NCI-H460 (cell line): ENCODE measurements at regions not wholly inside any gene's neighbourhood (a gene's known extent, or its start where the extent isn't known, plus 50 kb on each side); places are given as distances from the start of the nearest gene placed in this dataset.

ENCODE experiments used
- DNase-seq: peaks from one replicate; pipeline ENCODE4 v3.0.0-alpha.2; 2016; ENCODE audit warnings: low read depth; ENCODE audit errors: extremely low read depth

DNA sequence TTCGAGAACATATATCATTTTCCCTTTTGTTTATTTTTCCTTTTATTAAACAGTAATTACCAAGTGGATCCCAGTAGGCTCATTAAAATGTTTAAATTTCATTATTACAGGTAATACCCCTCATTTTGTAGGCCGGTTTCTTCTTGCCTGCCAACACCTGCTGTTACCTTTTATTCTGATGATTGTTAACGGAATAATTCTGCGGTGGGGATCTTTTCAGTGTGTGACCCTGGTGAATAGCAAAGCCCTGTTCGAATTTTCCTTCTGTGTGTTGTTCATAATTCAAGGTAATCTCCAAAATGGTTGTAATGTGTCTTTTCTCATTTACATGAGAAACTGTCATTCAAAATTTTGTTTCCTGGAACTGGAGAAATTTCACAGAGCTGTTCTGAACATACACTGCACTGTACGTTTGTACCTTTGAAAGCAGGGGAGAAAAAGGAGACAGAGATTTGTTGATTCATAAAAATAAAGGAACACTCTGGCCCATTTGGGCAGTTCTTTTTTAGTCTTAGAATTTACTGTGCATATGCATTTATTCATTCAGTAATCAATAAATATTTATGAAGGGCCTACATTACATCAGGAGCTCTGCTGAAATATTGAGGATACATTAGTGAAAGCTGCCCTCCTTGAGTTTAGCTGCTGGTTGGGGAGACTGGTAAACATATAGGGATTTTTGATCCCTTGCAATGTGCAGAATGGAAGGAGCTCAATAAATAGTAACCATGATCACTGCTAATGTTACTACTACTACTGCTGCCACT, 502.0 kb downstream of the QKI start:
- no peak for DNase-seq

DNA sequence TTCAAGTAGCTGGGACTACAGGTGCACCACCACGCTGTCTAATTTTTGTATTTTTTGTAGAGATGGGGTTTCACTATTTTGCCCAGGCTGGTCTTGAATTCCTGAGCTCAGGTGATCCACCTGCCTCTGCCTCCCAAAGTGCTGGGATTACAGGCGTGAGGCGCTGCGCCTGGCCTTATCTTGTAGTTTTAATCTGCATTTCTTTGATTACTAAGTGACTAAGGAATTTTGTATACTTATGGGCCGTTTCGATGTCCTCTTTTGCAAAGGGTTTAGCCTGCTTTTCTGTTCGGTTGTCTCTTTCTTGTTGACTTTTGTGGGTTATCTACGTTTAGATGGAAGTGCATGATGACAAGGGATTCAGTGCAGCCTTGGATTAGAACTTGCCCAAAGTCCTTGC, 500.6 kb downstream of the QKI start:
- DNase-seq = no peak

DNA sequence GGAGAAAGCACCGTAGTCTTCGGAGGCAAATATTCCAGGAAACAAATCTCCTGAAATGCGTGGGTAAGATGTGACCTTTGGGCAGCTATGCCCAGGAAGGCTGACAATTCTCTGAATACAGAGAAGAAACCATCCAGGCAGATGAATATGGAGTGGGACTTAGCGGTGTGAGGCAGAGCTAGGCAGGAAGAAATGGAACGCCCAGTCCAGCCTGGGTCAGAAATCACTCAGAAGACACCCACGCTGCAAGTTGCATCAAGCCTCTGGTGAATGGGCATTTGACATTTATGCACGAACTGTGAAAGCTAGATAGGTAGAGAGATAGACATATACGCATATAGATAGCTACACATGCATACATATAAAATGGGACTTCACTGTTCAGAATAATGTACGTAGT, 498.5 kb downstream of the QKI start:
- DNase-seq = no peak

DNA sequence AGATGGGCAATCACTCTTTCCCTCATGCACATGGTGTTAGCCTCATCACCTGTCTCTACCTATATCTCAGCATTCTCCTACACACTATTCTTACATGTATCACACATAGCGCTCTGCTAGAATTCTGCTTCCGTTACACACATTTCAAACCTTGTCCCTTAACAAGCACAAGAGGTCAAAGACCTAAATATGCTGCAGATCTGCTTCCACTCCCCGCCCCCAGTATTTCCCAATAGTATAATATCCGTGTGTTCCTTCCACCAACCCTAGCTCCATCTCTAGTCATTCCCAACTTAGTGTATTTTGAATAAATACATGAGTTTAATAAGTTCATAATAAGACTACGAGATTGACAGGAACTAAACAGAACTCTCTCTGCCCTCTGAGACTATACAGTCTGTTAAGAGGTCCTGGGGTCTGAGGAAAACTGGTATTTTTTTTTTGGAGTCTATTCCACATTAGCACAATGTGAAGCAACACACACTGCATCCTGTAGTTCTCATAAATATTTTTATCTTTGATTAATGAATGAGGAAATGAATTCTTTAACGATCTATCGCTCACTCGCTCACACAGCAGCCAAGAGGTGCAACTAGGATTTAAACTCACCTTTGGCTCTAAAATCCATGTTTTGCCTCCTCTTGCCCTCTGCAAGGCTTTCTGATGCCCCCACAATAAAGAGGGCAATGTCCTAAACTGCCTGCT, 491.6 kb downstream of the QKI start:
- DNase-seq = no peak

DNA sequence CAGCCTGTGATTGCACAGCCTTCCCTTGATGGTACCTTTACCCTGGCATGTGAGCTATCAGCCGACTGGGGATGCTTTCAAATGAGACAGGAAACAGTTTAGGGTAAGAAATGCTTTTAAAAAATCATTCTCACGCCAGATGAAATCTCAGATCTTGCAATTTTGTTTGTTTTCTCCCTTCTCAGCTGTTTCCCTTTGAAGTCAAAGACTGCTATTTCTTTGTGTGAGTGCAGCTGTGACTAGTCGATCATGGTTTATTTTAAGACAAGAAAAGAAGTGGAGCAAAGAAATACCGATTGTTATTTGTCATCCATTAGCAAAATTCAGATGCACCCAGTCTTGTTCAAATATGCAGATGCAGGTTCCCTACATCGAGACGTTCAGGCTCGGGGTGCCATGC, 489.7 kb downstream of the QKI start:
- no peak for DNase-seq

DNA sequence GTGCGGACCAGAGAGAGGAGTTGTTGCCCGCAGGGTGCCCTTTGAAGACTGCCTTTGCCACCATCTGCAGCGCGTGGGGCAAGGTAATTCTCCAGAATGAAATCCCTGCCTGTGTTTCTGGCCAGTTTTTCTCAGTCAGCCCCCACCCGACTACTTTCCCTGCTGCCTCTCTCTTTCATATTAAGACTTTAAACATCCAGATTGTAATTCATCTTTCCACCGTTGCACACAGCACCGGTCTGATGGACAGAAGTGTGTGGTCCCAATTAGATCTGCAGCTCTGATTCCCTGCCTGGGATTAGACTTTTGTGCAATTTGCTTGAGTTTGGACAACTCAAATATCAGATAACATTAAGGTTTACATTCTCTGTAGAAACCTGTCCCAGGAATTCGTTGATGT, 489.0 kb downstream of the QKI start:
- no peak for DNase-seq

DNA sequence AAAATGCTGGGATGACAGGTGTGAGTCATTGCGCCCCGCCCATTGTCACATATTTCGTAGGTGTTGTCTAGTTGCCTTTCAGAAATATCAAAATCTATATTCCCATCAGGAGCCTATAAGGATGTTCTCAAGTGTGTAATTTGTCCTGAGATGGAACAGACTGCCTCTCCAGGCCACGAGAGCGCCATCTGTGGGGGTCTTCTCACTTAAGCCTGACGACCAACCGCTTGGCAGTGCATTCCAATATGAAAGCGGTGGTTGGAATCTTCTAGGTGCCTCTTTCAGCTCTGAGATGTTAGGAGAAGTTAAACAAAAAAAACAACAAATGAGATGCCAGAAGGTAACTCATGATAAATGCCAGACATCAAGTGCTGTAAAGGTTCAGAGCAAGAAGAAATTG, 488.5 kb downstream of the QKI start:
- no peak for DNase-seq

DNA sequence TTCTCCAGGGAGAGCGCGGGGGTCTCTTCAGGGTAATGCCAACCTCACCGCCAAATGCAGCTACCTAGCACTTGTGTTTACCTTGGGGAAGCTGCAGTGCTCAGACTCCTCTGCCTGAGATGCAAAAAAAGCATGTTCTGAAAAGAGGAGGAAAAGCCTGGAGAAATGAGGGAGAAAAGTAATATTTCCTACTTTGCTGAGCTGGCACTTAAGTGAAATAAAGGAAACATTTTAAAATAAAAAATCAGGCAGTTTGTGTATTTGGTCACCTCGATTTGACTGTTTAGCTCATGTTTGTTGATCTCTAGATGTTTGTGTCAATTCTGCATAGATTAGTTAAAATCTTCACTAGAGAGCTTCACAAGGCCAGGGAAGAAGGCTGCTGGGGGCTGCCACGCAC, 487.2 kb downstream of the QKI start:
- no peak for DNase-seq

DNA sequence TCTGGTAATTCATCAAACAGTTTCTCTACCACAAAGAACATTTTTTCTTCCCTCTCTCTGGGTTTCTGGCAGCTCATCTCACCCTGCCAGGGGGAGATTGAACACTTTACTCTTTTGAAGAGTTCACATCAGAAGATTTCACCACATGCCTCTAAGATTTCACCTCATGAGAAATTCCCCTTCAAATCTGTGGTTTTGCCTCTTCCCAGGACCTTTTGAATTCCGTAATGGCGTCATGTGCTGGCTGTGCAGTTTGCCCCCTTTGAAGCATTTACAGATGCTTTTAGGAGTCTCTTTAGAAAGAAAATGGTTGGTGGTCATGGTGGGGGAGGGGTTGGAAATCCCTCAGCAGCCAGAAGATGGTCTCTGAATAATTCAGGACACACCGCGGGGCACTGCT, 486.1 kb downstream of the QKI start:
- DNase-seq = no peak

DNA sequence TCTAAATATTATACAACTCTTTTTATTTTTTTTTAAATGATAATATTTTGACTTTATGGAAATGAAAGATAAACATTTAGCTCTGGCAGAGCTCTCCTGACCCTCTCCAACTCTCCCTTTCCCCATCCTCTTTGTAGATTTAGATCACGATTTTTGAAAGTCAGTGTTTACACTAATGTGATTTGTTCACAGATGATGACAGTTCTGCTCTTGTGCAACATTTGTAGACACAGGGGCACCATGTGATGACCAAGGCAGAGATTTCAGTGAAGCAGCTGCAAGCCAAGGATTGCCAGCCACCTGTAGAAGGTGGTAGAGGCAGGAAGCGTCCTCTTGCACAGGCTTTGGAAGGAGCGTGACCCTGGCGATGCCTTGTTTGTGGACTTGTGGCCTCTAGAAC, 483.2 kb downstream of the QKI start:
- DNase-seq = no peak

DNA sequence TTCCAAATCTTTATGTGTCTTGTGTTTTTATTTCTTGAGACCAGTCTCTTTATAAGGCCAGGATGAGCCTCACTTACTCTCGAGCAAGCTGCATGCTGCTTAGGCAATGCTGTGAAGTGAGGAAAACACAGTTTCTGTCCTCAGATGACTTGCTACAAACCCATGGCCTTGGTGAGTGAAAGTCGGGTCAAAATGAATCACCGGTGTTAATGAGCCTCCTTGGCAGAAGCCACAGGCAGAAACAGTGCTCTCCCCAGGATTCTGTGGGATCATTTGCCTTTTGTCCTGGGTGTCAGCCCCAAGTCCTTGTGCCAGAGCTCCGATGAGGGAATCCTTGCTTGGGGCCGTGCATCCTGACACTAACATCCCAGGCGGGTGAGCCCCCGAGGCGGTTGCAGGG, 482.5 kb downstream of the QKI start:
- no peak for DNase-seq

DNA sequence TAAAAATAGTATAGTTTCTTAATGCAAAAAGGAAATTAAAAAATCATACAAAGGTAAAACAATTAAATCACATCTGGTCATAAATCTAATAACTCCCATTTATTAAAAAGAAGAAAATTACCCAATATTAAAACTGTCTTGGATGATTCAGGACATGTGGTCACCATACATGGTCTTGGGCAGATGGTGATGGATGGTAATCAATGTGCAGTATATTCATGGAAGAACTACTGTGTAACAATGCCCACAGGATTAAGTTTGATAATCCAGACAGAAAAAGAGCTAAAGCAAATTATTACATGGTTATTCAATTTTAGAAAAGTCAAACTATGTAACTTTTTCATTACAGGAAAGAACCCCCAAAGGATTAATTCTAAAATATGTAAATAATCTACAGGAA, 480.6 kb downstream of the QKI start:
- no peak for DNase-seq

DNA sequence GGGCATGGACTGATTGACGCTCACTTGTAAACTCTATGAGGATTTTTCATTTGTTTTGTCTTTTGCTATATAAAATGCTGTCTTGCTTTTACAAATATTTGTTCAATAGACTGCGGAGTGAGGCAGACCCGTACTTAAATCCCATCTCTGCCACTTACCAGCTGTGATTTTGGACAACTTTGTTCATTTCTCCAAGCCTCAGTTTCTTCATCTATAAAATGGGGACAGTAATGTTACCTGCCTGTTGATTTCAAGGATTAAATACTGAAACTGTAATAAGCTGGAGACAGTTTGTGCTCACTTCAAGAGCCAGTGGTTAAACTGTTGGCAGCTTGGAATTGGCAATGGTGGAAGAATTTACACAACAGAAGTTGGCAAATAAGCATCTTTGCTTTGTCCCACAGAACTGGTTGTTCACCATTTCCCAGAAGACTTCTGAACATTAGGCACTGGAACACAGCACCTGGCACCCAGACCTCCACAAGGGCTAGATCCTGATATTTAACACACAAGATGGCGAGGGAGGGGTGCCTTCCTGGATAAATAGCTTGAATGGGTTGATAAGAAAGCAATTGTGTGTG, 479.2 kb downstream of the QKI start:
- no peak for DNase-seq

DNA sequence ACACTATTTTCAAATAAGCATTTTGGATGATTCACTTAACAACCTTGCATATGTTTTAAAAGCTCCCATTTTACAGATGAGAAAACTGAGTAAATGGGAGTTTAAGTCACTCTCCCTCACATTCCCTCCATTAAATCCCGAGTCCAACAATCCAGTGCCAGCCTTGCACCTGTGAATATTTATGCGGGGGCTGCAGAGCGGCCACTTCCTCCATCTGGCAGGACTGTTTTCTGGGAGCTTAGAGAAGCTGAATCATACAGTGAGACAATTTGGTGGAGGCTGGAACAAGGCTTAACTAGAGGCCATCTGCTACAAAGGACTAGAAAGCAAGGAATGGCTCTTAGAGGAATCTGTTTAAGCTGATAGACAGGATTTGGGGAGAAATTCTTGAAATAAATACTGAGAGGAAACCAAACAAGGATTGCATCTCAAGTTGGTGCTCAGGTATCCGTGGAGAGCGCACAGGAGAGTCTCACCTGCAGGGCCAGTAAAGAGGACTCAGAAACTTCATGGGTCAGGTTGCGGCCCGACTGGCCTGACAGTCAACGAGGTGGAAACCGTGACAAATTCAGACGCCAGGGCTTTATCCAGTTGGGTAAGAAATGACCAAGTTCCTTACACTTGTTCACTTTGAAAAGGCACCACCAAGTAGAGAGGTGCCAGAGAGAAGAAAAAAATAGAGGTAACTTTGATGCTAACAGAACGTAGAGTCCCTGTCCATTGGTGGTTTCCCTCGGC, 478.5 kb downstream of the QKI start:
- DNase-seq = no peak

DNA sequence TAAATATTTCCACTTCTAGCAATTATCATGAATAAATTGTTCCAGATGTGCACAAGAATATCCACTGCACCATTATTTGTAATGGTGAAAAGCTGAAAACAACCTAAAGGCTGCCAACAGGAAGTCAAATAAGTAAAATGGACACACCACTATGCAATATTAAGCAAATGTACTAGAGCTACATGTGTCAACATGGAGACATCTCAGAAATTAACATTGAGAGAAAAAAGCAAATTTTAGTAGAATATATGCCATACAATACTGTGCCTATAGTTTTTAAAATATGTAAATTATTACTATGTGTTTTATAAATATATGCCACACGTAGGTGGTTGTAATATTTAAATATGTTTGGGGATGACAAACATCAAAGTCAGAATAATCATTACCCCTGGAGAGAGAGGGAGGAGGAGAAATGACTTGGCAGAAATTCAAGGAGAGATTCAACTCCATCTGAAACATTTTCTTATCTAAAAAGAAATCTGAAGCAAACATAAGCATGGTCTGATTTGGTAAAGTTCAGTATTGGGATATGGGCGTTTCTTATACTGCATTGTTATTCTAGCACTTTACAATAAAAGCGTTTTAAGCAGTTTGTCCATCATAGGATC, 475.5 kb downstream of the QKI start:
- DNase-seq = no peak

DNA sequence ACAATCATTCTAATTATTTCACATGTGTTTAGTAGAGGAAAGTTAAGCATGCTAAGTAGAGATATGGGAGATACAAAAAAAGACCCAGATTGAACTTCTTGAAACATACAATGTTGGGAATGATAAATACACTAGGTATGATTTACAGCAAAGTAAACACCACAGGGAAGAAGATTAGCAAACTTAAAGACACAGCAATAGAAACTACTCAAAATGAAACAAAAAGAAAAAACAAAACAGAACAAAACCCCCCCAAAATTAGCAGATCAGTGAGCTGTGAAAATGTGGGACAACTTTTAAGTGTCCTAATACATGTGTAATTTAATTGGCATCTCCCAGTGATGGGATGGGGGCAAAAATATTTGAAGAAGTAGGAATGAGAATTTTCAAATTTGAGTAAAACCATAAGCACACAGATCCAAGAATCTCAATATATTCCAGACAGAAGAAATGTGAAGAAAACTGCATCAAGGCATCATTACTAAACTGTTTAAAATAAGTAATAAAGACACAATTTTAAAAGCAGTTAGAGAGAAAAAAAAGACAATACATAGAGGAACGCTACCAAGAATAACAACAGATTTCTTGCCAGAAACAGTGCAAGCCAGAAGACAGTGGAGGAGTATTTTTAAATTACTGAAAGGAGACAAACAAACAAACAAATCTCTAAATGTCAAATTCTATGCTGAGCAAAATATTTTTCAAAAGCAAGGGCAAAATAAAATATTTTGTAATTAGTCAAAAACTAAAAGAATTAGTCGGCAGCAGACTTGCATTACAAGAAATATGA, 473.7 kb downstream of the QKI start:
- DNase-seq = no peak

DNA sequence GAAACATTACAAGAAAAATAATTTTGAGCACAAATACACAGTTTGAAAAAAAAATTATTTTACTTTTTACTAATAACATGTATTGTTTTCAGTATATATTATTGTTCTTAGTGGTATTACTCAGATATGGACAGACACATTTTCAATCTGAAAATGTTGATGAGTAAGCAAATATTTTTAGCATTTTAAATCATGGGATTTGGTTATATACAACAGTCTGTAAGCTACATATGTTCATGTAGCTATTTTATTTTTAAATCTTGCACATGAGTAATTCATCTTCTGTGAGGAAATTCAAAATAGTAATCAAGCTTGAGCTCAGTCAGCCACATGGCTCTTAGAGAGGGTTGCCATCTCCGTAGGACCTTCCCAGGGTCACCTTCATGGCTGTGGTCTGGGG, 471.9 kb downstream of the QKI start:
- no peak for DNase-seq

DNA sequence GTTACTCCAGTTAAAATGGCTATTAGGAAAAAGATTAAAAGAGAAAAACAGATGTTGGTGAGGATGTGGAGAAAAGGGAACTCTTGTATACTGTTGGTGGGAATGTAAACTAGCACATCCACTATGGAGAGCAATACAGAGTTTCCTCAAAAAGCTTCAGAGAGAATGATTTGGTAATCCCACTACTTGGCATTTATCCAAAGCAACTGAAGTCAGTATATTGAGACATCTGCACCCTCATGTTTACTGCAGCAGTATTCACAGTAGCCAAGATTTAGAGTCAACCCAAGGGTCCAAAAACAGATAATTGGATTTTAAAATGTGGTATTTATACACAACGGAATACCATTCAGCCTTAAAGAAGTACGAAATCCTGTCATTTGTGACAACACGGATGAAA, 469.5 kb downstream of the QKI start:
- DNase-seq = no peak

DNA sequence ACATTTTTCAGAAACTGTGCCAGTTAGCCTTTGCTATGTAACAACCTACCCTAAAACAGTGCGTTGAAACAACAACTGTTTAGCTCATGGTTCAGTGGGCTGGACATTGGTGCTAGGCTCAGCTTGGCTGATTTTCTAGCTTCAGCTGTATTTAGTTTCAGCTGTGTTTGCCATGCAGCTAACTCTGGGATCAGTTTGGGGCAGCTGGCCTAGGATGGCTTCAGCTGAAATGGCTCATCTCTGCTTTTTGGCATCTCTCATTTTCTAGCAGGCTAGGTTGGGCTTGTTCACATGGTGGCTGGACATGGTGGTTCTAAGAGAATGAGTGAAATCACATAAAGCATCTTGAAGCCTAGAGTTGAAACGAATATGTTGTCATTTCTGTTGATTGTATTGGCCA, 464.2 kb downstream of the QKI start:
- DNase-seq = no peak

DNA sequence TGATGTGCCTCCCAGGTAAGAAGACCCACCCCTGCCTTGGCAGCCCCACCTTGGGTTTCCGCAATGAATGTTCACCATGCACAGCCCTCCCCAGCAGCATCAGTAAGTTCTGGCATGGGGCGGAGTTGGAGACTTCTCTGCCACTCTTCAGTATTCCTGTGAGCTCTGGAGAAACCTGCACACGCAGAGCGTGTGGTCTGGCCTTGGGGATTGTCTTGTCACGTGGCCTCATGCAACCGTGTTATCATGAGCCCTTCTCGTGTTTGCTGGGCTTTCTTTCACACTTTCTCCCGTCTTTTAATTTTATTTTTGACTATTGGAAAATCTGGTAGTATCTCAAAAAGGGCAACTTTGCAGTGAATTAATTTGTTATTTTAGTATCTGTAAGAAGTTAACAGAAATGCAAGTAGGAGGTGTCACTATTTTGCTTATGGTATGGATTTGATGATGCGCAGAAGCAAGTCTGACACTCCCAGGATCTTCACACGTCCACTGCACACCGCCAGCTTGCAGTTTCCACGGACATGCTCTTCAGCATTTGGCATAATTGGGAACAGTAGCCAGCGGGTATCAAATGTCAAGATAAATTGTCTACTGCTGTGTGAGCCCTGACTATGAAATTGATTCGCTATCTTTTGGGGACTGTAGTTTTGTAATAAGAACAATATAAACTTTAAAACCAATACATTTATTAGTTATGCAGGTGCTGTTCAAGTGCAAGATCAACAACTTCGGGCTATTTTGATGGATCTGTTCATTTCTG, 463.5 kb downstream of the QKI start:
- no peak for DNase-seq
